Uterus (tissue), 2 donors: ENCODE measurements at regions not wholly inside any gene's neighbourhood (a gene's known extent, or its start where the extent isn't known, plus 50 kb on each side); places are given as distances from the start of the nearest gene placed in this dataset.

ENCODE experiments used
- POLR2A ChIP-seq, 2 donors: fragments of 450-650 bp; IDR thresholded peaks; one replicate each; pipeline ENCODE4 v1.6.1; 2016; ENCODE audit warnings: antibody characterized with exemption in 2 of 2, mild to moderate bottlenecking in 1 of 2, moderate library complexity in 1 of 2
- TF ChIP-seq, protein P1 (sequence below), 4 experiments: fragments of 200-600 bp in 2 of 4; fragments of 450-650 bp in 2 of 4; sonication (generic) in 2 of 4; IDR thresholded peaks; one replicate each; pipeline ENCODE4 v1.5.1; 2016 to 2019; ENCODE audit warnings: antibody characterized with exemption in 4 of 4, mild to moderate bottlenecking in 2 of 4, moderate library complexity in 1 of 4

DNA sequence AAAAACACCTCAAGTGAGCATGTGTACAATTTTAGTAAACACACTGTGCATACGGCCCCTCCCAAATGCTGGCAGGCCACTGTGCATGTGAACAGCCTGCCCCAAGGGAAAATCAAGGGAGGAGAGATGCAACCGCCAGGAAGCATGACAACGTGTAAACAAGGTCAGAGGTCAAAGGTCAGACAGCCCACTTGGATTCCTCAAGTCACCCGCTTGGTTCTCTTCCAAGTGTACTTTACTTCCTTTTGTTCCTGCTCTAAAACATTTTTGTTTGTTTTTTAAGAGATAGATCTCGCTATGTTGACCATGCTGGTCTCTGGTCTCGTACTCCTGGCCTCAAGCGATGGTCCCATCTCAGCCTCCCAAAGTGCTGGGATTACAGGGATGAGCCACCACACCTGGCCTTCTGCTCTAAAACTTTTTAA is 126.7 kb upstream of the SHB start:
- TF ChIP-seq, protein P1, sequence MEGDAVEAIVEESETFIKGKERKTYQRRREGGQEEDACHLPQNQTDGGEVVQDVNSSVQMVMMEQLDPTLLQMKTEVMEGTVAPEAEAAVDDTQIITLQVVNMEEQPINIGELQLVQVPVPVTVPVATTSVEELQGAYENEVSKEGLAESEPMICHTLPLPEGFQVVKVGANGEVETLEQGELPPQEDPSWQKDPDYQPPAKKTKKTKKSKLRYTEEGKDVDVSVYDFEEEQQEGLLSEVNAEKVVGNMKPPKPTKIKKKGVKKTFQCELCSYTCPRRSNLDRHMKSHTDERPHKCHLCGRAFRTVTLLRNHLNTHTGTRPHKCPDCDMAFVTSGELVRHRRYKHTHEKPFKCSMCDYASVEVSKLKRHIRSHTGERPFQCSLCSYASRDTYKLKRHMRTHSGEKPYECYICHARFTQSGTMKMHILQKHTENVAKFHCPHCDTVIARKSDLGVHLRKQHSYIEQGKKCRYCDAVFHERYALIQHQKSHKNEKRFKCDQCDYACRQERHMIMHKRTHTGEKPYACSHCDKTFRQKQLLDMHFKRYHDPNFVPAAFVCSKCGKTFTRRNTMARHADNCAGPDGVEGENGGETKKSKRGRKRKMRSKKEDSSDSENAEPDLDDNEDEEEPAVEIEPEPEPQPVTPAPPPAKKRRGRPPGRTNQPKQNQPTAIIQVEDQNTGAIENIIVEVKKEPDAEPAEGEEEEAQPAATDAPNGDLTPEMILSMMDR (IDR thresholded peaks at IDR 0.05): no peak
- TF ChIP-seq POLR2A (IDR thresholded peaks at IDR 0.05): no peak
